ENCODE measurements at regions not wholly inside any gene's neighbourhood (a gene's known extent, or its start where the extent isn't known, plus 50 kb on each side); places are given as distances from the start of the nearest gene placed in this dataset.

DNA sequence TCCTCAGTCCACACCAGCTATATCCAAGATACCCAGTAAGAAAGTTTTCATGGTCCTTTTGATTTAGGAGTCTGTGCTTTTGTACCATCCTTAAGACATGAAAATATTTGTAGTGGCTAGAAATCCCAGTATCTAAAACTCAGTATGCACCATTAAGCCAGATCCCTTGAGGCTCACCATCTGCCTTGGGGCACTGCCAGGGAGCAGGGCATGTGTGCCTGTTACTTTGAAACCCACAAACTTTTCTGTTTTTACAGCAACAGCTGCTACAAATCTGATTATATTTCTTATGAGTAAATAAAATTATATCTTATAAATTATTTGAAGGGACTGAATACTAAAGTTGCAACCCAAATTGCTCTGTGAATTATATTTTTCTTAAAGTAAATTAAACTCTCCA, 290.5 kb upstream of the MANEA start:
- Histone ChIP-seq H3K9me1 (replicated peaks; ENCODE audit: control insufficient read depth, extremely low read depth, insufficient read depth, low read length) (no peaks in the 10 kb centered on the region), H3K79me2 (ENCODE audit: control insufficient read depth, insufficient read depth, low read length) (no peaks in the 10 kb centered on the region), H3K27ac (ENCODE audit: insufficient read depth, low read depth, low read length) (no peak overlapping the region), H3K4me3 (replicated peaks in 1 of 3; ENCODE audit: insufficient read depth in 1 of 3, low read depth in 1 of 3, low read length in 3 of 3) (no peak overlapping the region), H3K9me3 (replicated peaks; ENCODE audit: control insufficient read depth, insufficient read depth, low read length) (no peaks in the 10 kb centered on the region), H3K36me3 (ENCODE audit: control insufficient read depth in 2 of 2, extremely low read depth in 1 of 2, insufficient read depth in 2 of 2, low read length in 2 of 2) (no peaks in the 10 kb centered on the region), H3K27me3 (ENCODE audit: control insufficient read depth in 2 of 2, insufficient read depth in 2 of 2, low read length in 2 of 2) (no peaks in the 10 kb centered on the region), H3K9ac (replicated peaks; ENCODE audit: extremely low read depth, insufficient read depth, low read length) (no peak overlapping the region), H3K4me1 (ENCODE audit: control insufficient read depth, extremely low read depth, insufficient read depth, low read length) (no peaks in the 10 kb centered on the region), H2AFZ (ENCODE audit: low read depth, low read length) (no peak overlapping the region), H4K20me1 (replicated peaks; ENCODE audit: control insufficient read depth, extremely low read depth, insufficient read depth, low read length) (no peaks in the 10 kb centered on the region), H3K4me2 (ENCODE audit: insufficient read depth, low read length) (no peak overlapping the region)
- ChIA-PET CTCF (no interaction called here), POLR2A (no interaction called here)
- FAIRE-seq (no peak), DNase-seq (ENCODE audit: low read depth, low spot score) (no peak)
- TF ChIP-seq CTCF (IDR thresholded peaks at IDR 0.05; ENCODE audit: extremely low read depth in 1 of 2, insufficient read depth in 1 of 2, low read depth in 1 of 2, low read length in 2 of 2) (no peak), JUN (IDR thresholded peaks at IDR 0.05; ENCODE audit: borderline replicate concordance, insufficient read depth, insufficient read length, low read depth) (no peak), FOS (IDR thresholded peaks at IDR 0.05; ENCODE audit: borderline replicate concordance, insufficient read depth, low read length) (no peak), EZH2 (IDR thresholded peaks at IDR 0.05; ENCODE audit: borderline replicate concordance, low read depth, low read length, severe bottlenecking) (no peak)
- TF ChIP-seq, protein P1, sequence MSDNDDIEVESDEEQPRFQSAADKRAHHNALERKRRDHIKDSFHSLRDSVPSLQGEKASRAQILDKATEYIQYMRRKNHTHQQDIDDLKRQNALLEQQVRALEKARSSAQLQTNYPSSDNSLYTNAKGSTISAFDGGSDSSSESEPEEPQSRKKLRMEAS (IDR thresholded peaks at IDR 0.05; ENCODE audit: insufficient read depth, insufficient read length): no peak
- no TSS peak for BruUV-seq (replicated peaks)
- intact Hi-C loops (cut with micrococcal nuclease) (no loop called here), dilution Hi-C loops (cut with MboI; ENCODE audit: extremely low pct_ligation_motif_present, low sequenced_read_pairs) (no loop called here)

- no peaks in the 10 kb centered on the region for H3K4me1 ChIP-seq (ENCODE audit: control insufficient read depth, extremely low read depth, insufficient read depth, low read length)
- H3K36me3 ChIP-seq (ENCODE audit: control insufficient read depth in 2 of 2, extremely low read depth in 1 of 2, insufficient read depth in 2 of 2, low read length in 2 of 2): no peaks in the 10 kb centered on the region
- no peaks in the 10 kb centered on the region for H4K20me1 ChIP-seq (replicated peaks; ENCODE audit: control insufficient read depth, extremely low read depth, insufficient read depth, low read length)
- dilution Hi-C loops (cut with MboI; ENCODE audit: extremely low pct_ligation_motif_present, low sequenced_read_pairs) (no loop called here), intact Hi-C loops (cut with micrococcal nuclease) (no loop called here)
- FAIRE-seq (no peak), DNase-seq (ENCODE audit: low read depth, low spot score) (no peak)
- BruUV-seq (replicated peaks): no TSS peak
- no peak overlapping the region for H3K27ac ChIP-seq (ENCODE audit: insufficient read depth, low read depth, low read length)
- H3K4me3 ChIP-seq (replicated peaks in 1 of 3; ENCODE audit: insufficient read depth in 1 of 3, low read depth in 1 of 3, low read length in 3 of 3): no peak overlapping the region
- no peaks in the 10 kb centered on the region for H3K9me1 ChIP-seq (replicated peaks; ENCODE audit: control insufficient read depth, extremely low read depth, insufficient read depth, low read length)
- ChIA-PET POLR2A (no interaction called here), CTCF (no interaction called here)
- H3K79me2 ChIP-seq (ENCODE audit: control insufficient read depth, insufficient read depth, low read length): no peaks in the 10 kb centered on the region
- H2AFZ ChIP-seq (ENCODE audit: low read depth, low read length): no peak overlapping the region
- no peak overlapping the region for H3K9ac ChIP-seq (replicated peaks; ENCODE audit: extremely low read depth, insufficient read depth, low read length)
- TF ChIP-seq, protein P1 (IDR thresholded peaks at IDR 0.05; ENCODE audit: insufficient read depth, insufficient read length): no peak
- no peak for TF ChIP-seq GATA2 (IDR thresholded peaks at IDR 0.05; ENCODE audit: insufficient read depth, insufficient read length, low read depth, low read length)
- TF ChIP-seq FOS (IDR thresholded peaks at IDR 0.05; ENCODE audit: borderline replicate concordance, insufficient read depth, low read length): no peak
- TF ChIP-seq CTCF (IDR thresholded peaks at IDR 0.05; ENCODE audit: extremely low read depth in 1 of 2, insufficient read depth in 1 of 2, low read depth in 1 of 2, low read length in 2 of 2): no peak
- no peak for TF ChIP-seq MYC (IDR thresholded peaks at IDR 0.05; ENCODE audit: low read depth, low read length)
- no peak for TF ChIP-seq POLR2AphosphoS5 (IDR thresholded peaks at IDR 0.05; ENCODE audit: insufficient read depth, low read depth, low read length)
- no peak for TF ChIP-seq POLR2A (IDR thresholded peaks at IDR 0.05; ENCODE audit: low read depth, low read length)
- no peak for TF ChIP-seq EZH2 (IDR thresholded peaks at IDR 0.05; ENCODE audit: borderline replicate concordance, low read depth, low read length, severe bottlenecking)
- TF ChIP-seq JUN (IDR thresholded peaks at IDR 0.05; ENCODE audit: borderline replicate concordance, insufficient read depth, insufficient read length, low read depth): no peak
- no peaks in the 10 kb centered on the region for H3K9me3 ChIP-seq (replicated peaks; ENCODE audit: control insufficient read depth, insufficient read depth, low read length)
- no peaks in the 10 kb centered on the region for H3K27me3 ChIP-seq (ENCODE audit: control insufficient read depth in 2 of 2, insufficient read depth in 2 of 2, low read length in 2 of 2)
- no peak overlapping the region for H3K4me2 ChIP-seq (ENCODE audit: insufficient read depth, low read length)
Observed at GRCh38 chr6:95288251-95288650, 289.1 kb upstream of the MANEA start.

Data from endothelial cell of umbilical vein (primary cell).